ENCODE measurements at regions not wholly inside any gene's neighbourhood (a gene's known extent, or its start where the extent isn't known, plus 50 kb on each side); places are given as distances from the start of the nearest gene placed in this dataset.

DNA sequence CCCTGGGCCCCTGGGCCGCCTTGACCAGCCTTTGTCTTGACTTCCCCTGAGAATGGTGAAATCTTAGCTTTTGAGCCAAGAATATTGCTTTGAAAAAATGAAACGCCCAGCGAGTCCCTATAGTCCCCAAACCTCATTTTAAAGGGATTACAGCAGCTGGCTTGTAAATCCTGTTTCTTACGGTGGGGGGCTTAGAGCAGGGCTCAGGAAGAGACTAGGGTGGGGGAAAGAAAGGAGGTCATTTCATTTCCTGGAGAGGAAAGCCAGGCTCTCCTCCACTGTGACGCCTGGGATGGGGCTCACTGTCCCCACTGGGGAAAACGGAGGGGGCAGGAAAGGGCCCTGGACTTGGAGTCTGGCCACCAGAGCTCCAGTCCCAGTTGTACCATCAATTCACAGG, 72.2 kb upstream of the ALX4 start:
- H3K9me3 ChIP-seq (ENCODE audit: control insufficient read depth, low read depth, low read length): no peaks in the 10 kb centered on the region
- no peak overlapping the region for H3K4me2 ChIP-seq (ENCODE audit: control insufficient read depth, extremely low read depth, insufficient read depth, low read depth, low read length)
- no peak for FAIRE-seq

DNA sequence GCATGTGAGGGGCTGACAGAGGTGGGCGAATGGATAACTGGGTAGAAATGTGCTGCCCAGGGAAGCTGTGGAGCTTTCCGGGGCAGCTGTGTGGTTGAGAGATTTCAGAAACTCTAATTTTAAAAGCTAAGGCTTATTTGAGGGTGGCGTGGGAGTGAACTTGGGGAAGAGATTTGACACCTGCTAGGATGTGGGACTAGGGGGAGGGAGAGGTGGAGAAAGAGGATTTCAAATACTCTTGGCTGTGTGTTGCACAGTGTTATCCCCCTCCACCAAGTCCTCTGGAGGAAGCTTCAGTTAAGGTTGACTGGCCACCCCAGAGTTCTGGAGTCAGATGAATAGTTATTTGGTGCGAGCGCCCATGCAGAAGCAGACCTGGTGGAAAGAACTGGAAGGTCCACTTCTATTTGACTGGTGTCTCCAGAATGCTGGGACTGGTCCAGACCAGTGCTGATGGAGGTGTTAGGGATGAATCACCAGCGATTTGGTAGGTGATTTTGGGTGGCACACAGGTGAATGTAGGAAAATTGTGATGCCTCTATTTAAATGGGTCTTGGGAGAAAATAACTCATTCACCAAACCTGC, 72.8 kb upstream of the ALX4 start:
- H3K9me3 ChIP-seq (ENCODE audit: control insufficient read depth, low read depth, low read length): no peaks in the 10 kb centered on the region
- H3K79me2 ChIP-seq (ENCODE audit: control insufficient read depth, insufficient read depth, low read length): no peaks in the 10 kb centered on the region
- peaks cover 40% of the 10 kb centered on the region for H3K27me3 ChIP-seq (ENCODE audit: control insufficient read depth, extremely low read depth, insufficient read depth, low read length)
- H3K27ac ChIP-seq (ENCODE audit: control insufficient read depth, insufficient read depth, low read length): no peak overlapping the region
- H3K4me2 ChIP-seq (ENCODE audit: control insufficient read depth, extremely low read depth, insufficient read depth, low read depth, low read length): no peak overlapping the region
- dilution Hi-C loops (cut with MboI; ENCODE audit: extremely low pct_ligation_motif_present, low sequenced_read_pairs): no loop called here
- no peak overlapping the region for H2AFZ ChIP-seq (ENCODE audit: control insufficient read depth, low read length)
- no peak for TF ChIP-seq EZH2 (IDR thresholded peaks at IDR 0.05; ENCODE audit: low read length)
- TF ChIP-seq, protein P1, sequence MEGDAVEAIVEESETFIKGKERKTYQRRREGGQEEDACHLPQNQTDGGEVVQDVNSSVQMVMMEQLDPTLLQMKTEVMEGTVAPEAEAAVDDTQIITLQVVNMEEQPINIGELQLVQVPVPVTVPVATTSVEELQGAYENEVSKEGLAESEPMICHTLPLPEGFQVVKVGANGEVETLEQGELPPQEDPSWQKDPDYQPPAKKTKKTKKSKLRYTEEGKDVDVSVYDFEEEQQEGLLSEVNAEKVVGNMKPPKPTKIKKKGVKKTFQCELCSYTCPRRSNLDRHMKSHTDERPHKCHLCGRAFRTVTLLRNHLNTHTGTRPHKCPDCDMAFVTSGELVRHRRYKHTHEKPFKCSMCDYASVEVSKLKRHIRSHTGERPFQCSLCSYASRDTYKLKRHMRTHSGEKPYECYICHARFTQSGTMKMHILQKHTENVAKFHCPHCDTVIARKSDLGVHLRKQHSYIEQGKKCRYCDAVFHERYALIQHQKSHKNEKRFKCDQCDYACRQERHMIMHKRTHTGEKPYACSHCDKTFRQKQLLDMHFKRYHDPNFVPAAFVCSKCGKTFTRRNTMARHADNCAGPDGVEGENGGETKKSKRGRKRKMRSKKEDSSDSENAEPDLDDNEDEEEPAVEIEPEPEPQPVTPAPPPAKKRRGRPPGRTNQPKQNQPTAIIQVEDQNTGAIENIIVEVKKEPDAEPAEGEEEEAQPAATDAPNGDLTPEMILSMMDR (optimal IDR thresholded peaks at IDR 0.05 in 1 of 3, IDR thresholded peaks at IDR 0.05 in 1 of 3, conservative IDR thresholded peaks at IDR 0.05 in 1 of 3; ENCODE audit: extremely low read depth in 1 of 3, insufficient read depth in 2 of 3, low read length in 3 of 3): no peak
- no peaks in the 10 kb centered on the region for H3K9me1 ChIP-seq (ENCODE audit: control insufficient read depth, extremely low read depth, insufficient read depth, low read length)
- no peaks in the 10 kb centered on the region for H3K36me3 ChIP-seq (ENCODE audit: control insufficient read depth in 2 of 2, extremely low read depth in 1 of 2, insufficient read depth in 2 of 2, low read length in 2 of 2)
- H4K20me1 ChIP-seq (ENCODE audit: control insufficient read depth, extremely low read depth, insufficient read depth, low read length): no peaks in the 10 kb centered on the region
- no peak overlapping the region for H3K4me3 ChIP-seq (ENCODE audit: control insufficient read depth in 2 of 3, extremely low read depth in 1 of 3, insufficient read depth in 2 of 3, low read depth in 1 of 3, low read length in 3 of 3)
- no peaks in the 10 kb centered on the region for H3K4me1 ChIP-seq (ENCODE audit: control insufficient read depth, extremely low read depth, insufficient read depth, low read length)
- no peak overlapping the region for H3K9ac ChIP-seq (ENCODE audit: control insufficient read depth, extremely low read depth, insufficient read depth, low read length)
- no peak for FAIRE-seq
- no peak for DNase-seq (ENCODE audit: low read depth, low spot score)

More for the DNA sequence above, 72.2 kb upstream of the ALX4 start:
- TF ChIP-seq EZH2 (IDR thresholded peaks at IDR 0.05; ENCODE audit: low read length): no peak
- TF ChIP-seq, protein P1 (optimal IDR thresholded peaks at IDR 0.05 in 1 of 3, IDR thresholded peaks at IDR 0.05 in 1 of 3, conservative IDR thresholded peaks at IDR 0.05 in 1 of 3; ENCODE audit: extremely low read depth in 1 of 3, insufficient read depth in 2 of 3, low read length in 3 of 3): no peak
- Histone ChIP-seq H3K27me3 (ENCODE audit: control insufficient read depth, extremely low read depth, insufficient read depth, low read length) (peaks cover 40% of the 10 kb centered on the region), H2AFZ (ENCODE audit: control insufficient read depth, low read length) (no peak overlapping the region), H3K9me1 (ENCODE audit: control insufficient read depth, extremely low read depth, insufficient read depth, low read length) (no peaks in the 10 kb centered on the region), H3K27ac (ENCODE audit: control insufficient read depth, insufficient read depth, low read length) (no peak overlapping the region), H3K36me3 (ENCODE audit: control insufficient read depth in 2 of 2, extremely low read depth in 1 of 2, insufficient read depth in 2 of 2, low read length in 2 of 2) (no peaks in the 10 kb centered on the region), H3K9ac (ENCODE audit: control insufficient read depth, extremely low read depth, insufficient read depth, low read length) (no peak overlapping the region), H3K4me1 (ENCODE audit: control insufficient read depth, extremely low read depth, insufficient read depth, low read length) (no peaks in the 10 kb centered on the region), H3K79me2 (ENCODE audit: control insufficient read depth, insufficient read depth, low read length) (no peaks in the 10 kb centered on the region), H4K20me1 (ENCODE audit: control insufficient read depth, extremely low read depth, insufficient read depth, low read length) (no peaks in the 10 kb centered on the region), H3K4me3 (ENCODE audit: control insufficient read depth in 2 of 3, extremely low read depth in 1 of 3, insufficient read depth in 2 of 3, low read depth in 1 of 3, low read length in 3 of 3) (no peak overlapping the region)
- DNase-seq (ENCODE audit: low read depth, low spot score): no peak
- dilution Hi-C loops (cut with MboI; ENCODE audit: extremely low pct_ligation_motif_present, low sequenced_read_pairs): no loop called here
